ENCODE measurements at regions not wholly inside any gene's neighbourhood (a gene's known extent, or its start where the extent isn't known, plus 50 kb on each side); places are given as distances from the start of the nearest gene placed in this dataset.
"Not testable (repeated sequence)": the region's sequence is repeated elsewhere in the genome, so short reads cannot be mapped to it uniquely, and the experiment has no call there.

GRCh38 chr5:13470975-13471374 is 473.5 kb downstream of the DNAH5 start:
- no peak for DNase-seq

GRCh38 chr5:13470263-13470662 is 474.2 kb downstream of the DNAH5 start:
- no peak for DNase-seq

- no peak for DNase-seq
These were observed 479.8 kb downstream of the DNAH5 start for GRCh38 chr5:13464532-13465193.

- DNase-seq: no peak
These were observed 483.9 kb downstream of the DNAH5 start for GRCh38 chr5:13460587-13460986.

GRCh38 chr5:13454050-13454449 is 490.4 kb downstream of the DNAH5 start:
- DNase-seq: no peak

- no peak for DNase-seq
These were observed 495.6 kb downstream of the DNAH5 start for GRCh38 chr5:13448843-13449242.

- DNase-seq: no peak
These were observed 505.1 kb downstream of the DNAH5 start for GRCh38 chr5:13439430-13439829.

- DNase-seq: no peak
These were observed 516.5 kb downstream of the DNAH5 start for GRCh38 chr5:13427827-13428557.

- DNase-seq: no peak
These were observed 532.4 kb downstream of the DNAH5 start for GRCh38 chr5:13412040-13412595.

- DNase-seq: no peak
These were observed 535.9 kb downstream of the DNAH5 start for GRCh38 chr5:13408616-13409015.

GRCh38 chr5:13403351-13403750 is 541.1 kb downstream of the DNAH5 start:
- DNase-seq: no peak

- DNase-seq: no peak
These were observed 559.4 kb downstream of the DNAH5 start for GRCh38 chr5:13385066-13385465.

GRCh38 chr5:13382232-13382631 is 562.3 kb downstream of the DNAH5 start:
- DNase-seq: no peak

- DNase-seq: no peak
These were observed 566.4 kb downstream of the DNAH5 start for GRCh38 chr5:13378091-13378490.

GRCh38 chr5:13359344-13359743 is 585.1 kb downstream of the DNAH5 start:
- DNase-seq: no peak

- no peak for DNase-seq
These were observed 586.1 kb downstream of the DNAH5 start for GRCh38 chr5:13358342-13358741.

GRCh38 chr5:13357929-13358328 is 586.6 kb downstream of the DNAH5 start:
- DNase-seq: no peak

- no peak for DNase-seq
These were observed 588.3 kb downstream of the DNAH5 start for GRCh38 chr5:13356226-13356625.

GRCh38 chr5:13354611-13355010 is 589.9 kb downstream of the DNAH5 start:
- DNase-seq: no peak

- DNase-seq: no peak
These were observed 593.7 kb downstream of the DNAH5 start for GRCh38 chr5:13350767-13351166.

- DNase-seq: no peak
These were observed 595.9 kb downstream of the DNAH5 start for GRCh38 chr5:13348568-13348967.

GRCh38 chr5:13346401-13346800 is 598.1 kb downstream of the DNAH5 start:
- no peak for DNase-seq

- no peak for DNase-seq
These were observed 605.4 kb downstream of the DNAH5 start for GRCh38 chr5:13339093-13339492.

- DNase-seq: not testable (repeated sequence)
These were observed 609.5 kb downstream of the DNAH5 start for GRCh38 chr5:13335026-13335425.
